SK-N-SH (cell line): ENCODE measurements at regions not wholly inside any gene's neighbourhood (a gene's known extent, or its start where the extent isn't known, plus 50 kb on each side); places are given as distances from the start of the nearest gene placed in this dataset.

Experiments used
- CTCF ChIA-PET: fragments of 300-600, 350-600 bp; formaldehyde crosslinking; extraction: SDS; loops from one replicate; lab custom pipeline; 2021; lab: Yijun Ruan, JAX
- POLR2A ChIA-PET: fragments of 350-600 bp; sonication (Branson Sonifier 250); formaldehyde crosslinking; extraction: SDS; loops from one replicate; lab custom pipeline; 2020; ENCODE audit warnings: antibody characterized with exemption, inconsistent platforms; lab: Yijun Ruan, JAX
- DNase-seq: peaks from one replicate; pipeline ENCODE4 v3.0.0; 2012
- H2AFZ ChIP-seq: fragments of 200-600 bp; sonication (generic); 2 replicates; pipeline ENCODE4 v1.8.1; 2016; ENCODE audit warnings: antibody characterized with exemption, mild to moderate bottlenecking, low read depth
- H3F3A ChIP-seq: fragments of 200-600 bp; sonication (generic); replicated peaks from 2 replicates; pipeline ENCODE3; 2016; ENCODE audit warnings: antibody characterized with exemption, mild to moderate bottlenecking; ENCODE audit not compliant: insufficient read depth
- H3K27ac ChIP-seq, 2 experiments: fragments of 200-500 bp in 1 of 2; fragments of 200-600 bp in 1 of 2; sonication (Bioruptor generic) in 1 of 2; sonication (generic), shearing (Covaris generic) in 1 of 2; 2 replicates each; pipeline versions ENCODE4 v1.5.1 to v1.6.1; 2014 to 2016; ENCODE audit warnings: low read depth in 2 of 2, inconsistent platforms in 1 of 2, low read length in 1 of 2, mild to moderate bottlenecking in 1 of 2, mixed read lengths in 1 of 2
- H3K27me3 ChIP-seq: fragments of 200-600 bp; sonication (generic), shearing (Covaris generic); 2 replicates; pipeline ENCODE4 v1.6.1; 2016; ENCODE audit warnings: mixed run types; ENCODE audit not compliant: insufficient read depth
- H3K36me3 ChIP-seq, 2 experiments: fragments of 200-500 bp in 1 of 2; fragments of 200-600 bp in 1 of 2; sonication (Bioruptor generic) in 1 of 2; sonication (generic) in 1 of 2; replicated peaks in 1 of 2; 2 replicates each; pipeline versions ENCODE3 to v1.5.1; 2014 to 2016; ENCODE audit warnings: low read length in 1 of 2, mild to moderate bottlenecking in 1 of 2; ENCODE audit not compliant: insufficient read depth in 2 of 2, control insufficient read depth in 1 of 2
- H3K4me1 ChIP-seq, 2 experiments: fragments of 200-500 bp in 1 of 2; fragments of 200-600 bp in 1 of 2; sonication (Bioruptor generic) in 1 of 2; sonication (generic), shearing (Covaris generic) in 1 of 2; 2 replicates each; pipeline versions ENCODE4 v1.5.1 to v1.6.1; 2014 to 2016; ENCODE audit warnings: low read depth in 1 of 2, low read length in 1 of 2, mixed run types in 1 of 2; ENCODE audit not compliant: insufficient read depth in 2 of 2, control insufficient read depth in 1 of 2
- H3K4me2 ChIP-seq: fragments of 200-600 bp; sonication (generic), shearing (Covaris generic); 2 replicates; pipeline ENCODE4 v1.6.1; 2017; ENCODE audit warnings: mixed run types
- H3K4me3 ChIP-seq, 2 experiments: fragments of 200-500 bp in 1 of 2; fragments of 200-600 bp in 1 of 2; sonication (Bioruptor generic) in 1 of 2; sonication (generic), shearing (Covaris generic) in 1 of 2; 2 replicates each; pipeline versions ENCODE4 v1.5.1 to v1.8.1; 2014 to 2016; ENCODE audit warnings: low read depth in 2 of 2, inconsistent platforms in 1 of 2, low read length in 1 of 2, mild to moderate bottlenecking in 1 of 2, mixed read lengths in 1 of 2, moderate library complexity in 1 of 2
- H3K79me2 ChIP-seq: fragments of 200-600 bp; sonication (generic); 2 replicates; pipeline ENCODE4 v1.8.1; 2017; ENCODE audit warnings: mild to moderate bottlenecking; ENCODE audit not compliant: insufficient read depth
- H3K9ac ChIP-seq: fragments of 200-600 bp; sonication (generic); 2 replicates; pipeline ENCODE4 v1.6.1; 2017; ENCODE audit warnings: mixed run types
- H3K9me2 ChIP-seq: fragments of 200-600 bp; sonication (generic); 2 replicates; pipeline ENCODE4 v1.6.1; 2017; ENCODE audit warnings: mixed run types
- H3K9me3 ChIP-seq: fragments of 200-600 bp; sonication (generic); 2 replicates; pipeline ENCODE4 v1.6.1; 2017; ENCODE audit warnings: mixed run types, mild to moderate bottlenecking, moderate library complexity
- H4K20me1 ChIP-seq: fragments of 200-600 bp; sonication (generic); 2 replicates; pipeline ENCODE4 v1.6.1; 2017; ENCODE audit warnings: mild to moderate bottlenecking, mixed run types; ENCODE audit not compliant: insufficient read depth
- CHD2 ChIP-seq: fragments of 150-350 bp; IDR thresholded peaks from 2 replicates; pipeline ENCODE4 v1.6.1; 2018; ENCODE audit warnings: low read length; ENCODE audit not compliant: partially characterized antibody
- ELF1 ChIP-seq: IDR thresholded peaks from 2 replicates; pipeline ENCODE4 v1.4.0; 2012
- EZH2phosphoT487 ChIP-seq: fragments of 200-600 bp; sonication (generic); IDR thresholded peaks from 2 replicates; pipeline ENCODE4 v1.6.1; 2017; ENCODE audit warnings: low read depth, mixed run types, mild to moderate bottlenecking, antibody characterized with exemption, moderate library complexity, borderline replicate concordance
- FOSL2 ChIP-seq: IDR thresholded peaks from 2 replicates; pipeline ENCODE4 v1.4.0; 2012; ENCODE audit warnings: low read depth, mild to moderate bottlenecking, moderate library complexity, borderline replicate concordance
- FOXM1 ChIP-seq: IDR thresholded peaks from 2 replicates; pipeline ENCODE4 v1.4.0; 2012; ENCODE audit warnings: low read depth, mild to moderate bottlenecking
- JUND ChIP-seq: IDR thresholded peaks from 2 replicates; pipeline ENCODE4 v1.4.0; 2012
- MXI1 ChIP-seq: IDR thresholded peaks from 2 replicates; pipeline ENCODE4 v1.6.1; 2012; ENCODE audit warnings: mild to moderate bottlenecking, low read depth, low read length, improper control_type of control experiment
- NFIC ChIP-seq: IDR thresholded peaks from 2 replicates; pipeline ENCODE4 v1.4.0; 2012; ENCODE audit warnings: borderline replicate concordance
- NRF1 ChIP-seq: IDR thresholded peaks from 2 replicates; pipeline ENCODE4 v1.6.1; 2012; ENCODE audit warnings: low read depth, mild to moderate bottlenecking, low read length
- POLR2AphosphoS5 ChIP-seq: IDR thresholded peaks from 2 replicates; pipeline ENCODE4 v1.6.1; 2012; ENCODE audit warnings: low read depth, low read length
- RCOR1 ChIP-seq: fragments of 150-350 bp; IDR thresholded peaks from 2 replicates; pipeline ENCODE4 v1.6.1; 2017; ENCODE audit warnings: antibody characterized with exemption, low read length
- RFX5 ChIP-seq: IDR thresholded peaks from 2 replicates; pipeline ENCODE4 v1.6.1; 2012; ENCODE audit warnings: mild to moderate bottlenecking, improper control_type of control experiment, low read length
- SMC3 ChIP-seq: IDR thresholded peaks from 2 replicates; pipeline ENCODE4 v1.6.1; 2012; ENCODE audit warnings: low read depth, low read length, improper control_type of control experiment
- TAF1 ChIP-seq: IDR thresholded peaks from 2 replicates; pipeline ENCODE4 v1.6.1; 2012; ENCODE audit warnings: low read depth, mild to moderate bottlenecking, low read length, moderate library complexity, borderline replicate concordance
- TCF12 ChIP-seq: IDR thresholded peaks from 2 replicates; pipeline ENCODE4 v1.4.0; 2012
- TEAD4 ChIP-seq: IDR thresholded peaks from 2 replicates; pipeline ENCODE4 v1.4.0; 2012; ENCODE audit warnings: mild to moderate bottlenecking, borderline replicate concordance; ENCODE audit not compliant: insufficient read depth
- WGBS: methylation state at CpG from one replicate; pipeline ENCODE4 v1.1.6; 2017; ENCODE audit warnings: low lambda C conversion rate; 5-methylcytosine and 5-hydroxymethylcytosine counted together
- TF ChIP-seq, protein P1 (sequence below): IDR thresholded peaks from 2 replicates; pipeline ENCODE4 v1.4.0; 2012; ENCODE audit warnings: low read depth
- TF ChIP-seq, protein P2 (sequence below): fragments of 150-350 bp; IDR thresholded peaks from 2 replicates; pipeline ENCODE4 v1.6.1; 2016; ENCODE audit warnings: mild to moderate bottlenecking, low read depth, low read length
- TF ChIP-seq, protein P3 (sequence below): fragments of 200-600 bp; sonication (generic); IDR thresholded peaks from 2 replicates; pipeline ENCODE4 v1.6.1; 2017; ENCODE audit warnings: antibody characterized with exemption, mild to moderate bottlenecking, moderate library complexity
- TF ChIP-seq, protein P4 (sequence below): IDR thresholded peaks from 2 replicates; pipeline ENCODE4 v1.4.0; 2012; ENCODE audit warnings: low read depth, borderline replicate concordance

DNA sequence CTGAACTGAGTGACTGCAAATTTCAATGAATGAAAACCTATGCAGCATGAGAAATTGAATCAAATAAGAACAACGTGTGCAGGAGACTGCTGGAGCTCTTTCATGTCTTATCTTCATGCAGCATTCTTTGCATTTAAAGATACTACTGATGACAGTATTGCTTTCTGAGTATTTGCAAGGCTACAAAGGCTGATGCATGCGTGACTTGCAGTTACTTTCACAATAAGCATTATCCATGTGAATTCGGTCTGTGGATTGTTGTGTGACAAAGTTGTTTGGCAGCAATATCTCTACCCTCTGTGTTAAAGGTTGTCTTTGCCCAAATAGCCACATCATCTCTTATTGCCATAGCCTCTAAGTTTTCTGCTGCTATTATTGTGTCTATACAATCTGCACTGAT is 102.1 kb upstream of the FBXL17 start:
- H3K27me3 ChIP-seq: no peaks in the 10 kb centered on the region
- no peaks in the 10 kb centered on the region for H4K20me1 ChIP-seq
- TF ChIP-seq, protein P1, sequence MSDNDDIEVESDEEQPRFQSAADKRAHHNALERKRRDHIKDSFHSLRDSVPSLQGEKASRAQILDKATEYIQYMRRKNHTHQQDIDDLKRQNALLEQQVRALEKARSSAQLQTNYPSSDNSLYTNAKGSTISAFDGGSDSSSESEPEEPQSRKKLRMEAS: no peak
- TF ChIP-seq NFIC (no peak), JUND (no peak), TCF12 (no peak), MXI1 (no peak), ELF1 (no peak), SMC3 (no peak), TEAD4 (no peak), RCOR1 (no peak), RFX5 (no peak), POLR2AphosphoS5 (no peak), TAF1 (no peak), NRF1 (no peak), FOSL2 (no peak), FOXM1 (no peak), EZH2phosphoT487 (no peak), CHD2 (no peak)
- TF ChIP-seq, protein P2, sequence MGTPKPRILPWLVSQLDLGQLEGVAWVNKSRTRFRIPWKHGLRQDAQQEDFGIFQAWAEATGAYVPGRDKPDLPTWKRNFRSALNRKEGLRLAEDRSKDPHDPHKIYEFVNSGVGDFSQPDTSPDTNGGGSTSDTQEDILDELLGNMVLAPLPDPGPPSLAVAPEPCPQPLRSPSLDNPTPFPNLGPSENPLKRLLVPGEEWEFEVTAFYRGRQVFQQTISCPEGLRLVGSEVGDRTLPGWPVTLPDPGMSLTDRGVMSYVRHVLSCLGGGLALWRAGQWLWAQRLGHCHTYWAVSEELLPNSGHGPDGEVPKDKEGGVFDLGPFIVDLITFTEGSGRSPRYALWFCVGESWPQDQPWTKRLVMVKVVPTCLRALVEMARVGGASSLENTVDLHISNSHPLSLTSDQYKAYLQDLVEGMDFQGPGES: no peak
- TF ChIP-seq, protein P3, sequence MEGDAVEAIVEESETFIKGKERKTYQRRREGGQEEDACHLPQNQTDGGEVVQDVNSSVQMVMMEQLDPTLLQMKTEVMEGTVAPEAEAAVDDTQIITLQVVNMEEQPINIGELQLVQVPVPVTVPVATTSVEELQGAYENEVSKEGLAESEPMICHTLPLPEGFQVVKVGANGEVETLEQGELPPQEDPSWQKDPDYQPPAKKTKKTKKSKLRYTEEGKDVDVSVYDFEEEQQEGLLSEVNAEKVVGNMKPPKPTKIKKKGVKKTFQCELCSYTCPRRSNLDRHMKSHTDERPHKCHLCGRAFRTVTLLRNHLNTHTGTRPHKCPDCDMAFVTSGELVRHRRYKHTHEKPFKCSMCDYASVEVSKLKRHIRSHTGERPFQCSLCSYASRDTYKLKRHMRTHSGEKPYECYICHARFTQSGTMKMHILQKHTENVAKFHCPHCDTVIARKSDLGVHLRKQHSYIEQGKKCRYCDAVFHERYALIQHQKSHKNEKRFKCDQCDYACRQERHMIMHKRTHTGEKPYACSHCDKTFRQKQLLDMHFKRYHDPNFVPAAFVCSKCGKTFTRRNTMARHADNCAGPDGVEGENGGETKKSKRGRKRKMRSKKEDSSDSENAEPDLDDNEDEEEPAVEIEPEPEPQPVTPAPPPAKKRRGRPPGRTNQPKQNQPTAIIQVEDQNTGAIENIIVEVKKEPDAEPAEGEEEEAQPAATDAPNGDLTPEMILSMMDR: no peak
- TF ChIP-seq, protein P4, sequence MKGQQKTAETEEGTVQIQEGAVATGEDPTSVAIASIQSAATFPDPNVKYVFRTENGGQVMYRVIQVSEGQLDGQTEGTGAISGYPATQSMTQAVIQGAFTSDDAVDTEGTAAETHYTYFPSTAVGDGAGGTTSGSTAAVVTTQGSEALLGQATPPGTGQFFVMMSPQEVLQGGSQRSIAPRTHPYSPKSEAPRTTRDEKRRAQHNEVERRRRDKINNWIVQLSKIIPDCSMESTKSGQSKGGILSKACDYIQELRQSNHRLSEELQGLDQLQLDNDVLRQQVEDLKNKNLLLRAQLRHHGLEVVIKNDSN: no peak
- DNase-seq: no peak
- H3F3A ChIP-seq: no peaks in the 10 kb centered on the region
- no peak overlapping the region for H3K4me3 ChIP-seq
- WGBS: 67% methylated on average over 3 of the region's 3 CpGs
- no peaks in the 10 kb centered on the region for H3K9me3 ChIP-seq
- no peaks in the 10 kb centered on the region for H3K79me2 ChIP-seq
- H3K4me1 ChIP-seq: no peaks in the 10 kb centered on the region
- no peak overlapping the region for H2AFZ ChIP-seq
- ChIA-PET CTCF (interaction anchor here (1.4 kb wide), 1 partner anchor 37 kb away, joined by 5 read pairs; no protein-coding TSS in a partner anchor), POLR2A (no interaction called here)
- no peaks in the 10 kb centered on the region for H3K36me3 ChIP-seq
- H3K4me2 ChIP-seq: no peak overlapping the region
- no peak overlapping the region for H3K27ac ChIP-seq
- H3K9ac ChIP-seq: no peak overlapping the region
- no peaks in the 10 kb centered on the region for H3K9me2 ChIP-seq
